HG02798 (cell line): ENCODE measurements at regions not wholly inside any gene's neighbourhood (a gene's known extent, or its start where the extent isn't known, plus 50 kb on each side); places are given as distances from the start of the nearest gene placed in this dataset.
A peak's percentile ranks its signal among the peaks of the same experiment; 100 is the strongest.

ENCODE experiments used
- ATAC-seq: cut with Tn5 transposase; IDR thresholded peaks from one replicate; pipeline ENCODE4 v1.9.1; 2021; ENCODE audit warnings: mild to moderate bottlenecking; ENCODE audit not compliant: unreplicated experiment, poor library complexity

GRCh38 chr2:136377423-136378382, 259.8 kb upstream of the CXCR4 start:
- no peak for ATAC-seq

DNA sequence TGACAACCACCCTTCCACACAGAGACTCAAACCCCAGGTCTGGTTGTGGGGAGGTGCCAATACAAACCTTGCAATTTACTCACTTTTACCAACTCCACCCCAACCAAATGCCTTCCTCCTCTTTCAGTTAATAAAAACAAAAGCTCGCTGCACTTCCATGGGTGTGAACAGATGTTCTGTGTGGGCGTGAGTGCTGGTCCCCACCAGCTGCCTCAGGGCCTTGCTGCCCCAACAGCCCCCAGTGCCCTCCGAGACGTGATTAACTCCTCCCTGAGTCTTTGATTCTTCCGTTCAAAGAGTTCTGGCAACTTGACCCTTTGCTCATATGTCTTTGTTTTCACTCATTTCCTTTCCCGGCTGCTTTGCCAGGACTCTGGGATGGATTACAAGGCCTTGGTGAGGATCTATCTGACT, 258.9 kb upstream of the CXCR4 start:
- no peak for ATAC-seq

DNA sequence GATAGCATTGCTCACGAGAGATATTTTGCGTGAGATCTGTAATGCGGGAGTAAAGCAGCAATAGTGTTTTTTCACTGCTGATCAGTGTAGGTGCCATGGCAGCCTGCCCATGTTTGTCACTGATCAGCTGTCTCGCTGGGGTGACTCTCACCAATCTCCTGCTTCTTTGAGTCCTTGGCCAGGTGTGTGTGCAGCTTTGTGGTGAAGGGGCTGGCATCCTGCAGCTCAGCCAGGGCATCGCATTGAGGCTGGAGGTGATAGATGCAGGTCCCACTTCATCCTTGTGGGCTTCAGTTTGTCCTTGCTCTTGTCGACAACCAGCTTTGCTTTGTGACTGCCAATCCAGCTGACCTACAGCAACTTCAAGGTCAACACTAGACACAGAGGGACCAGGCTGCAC, 258.3 kb upstream of the CXCR4 start:
- ATAC-seq = no peak

GRCh38 chr2:136375017-136375901, 257.3 kb upstream of the CXCR4 start:
- peak; percentile 57 for ATAC-seq

DNA sequence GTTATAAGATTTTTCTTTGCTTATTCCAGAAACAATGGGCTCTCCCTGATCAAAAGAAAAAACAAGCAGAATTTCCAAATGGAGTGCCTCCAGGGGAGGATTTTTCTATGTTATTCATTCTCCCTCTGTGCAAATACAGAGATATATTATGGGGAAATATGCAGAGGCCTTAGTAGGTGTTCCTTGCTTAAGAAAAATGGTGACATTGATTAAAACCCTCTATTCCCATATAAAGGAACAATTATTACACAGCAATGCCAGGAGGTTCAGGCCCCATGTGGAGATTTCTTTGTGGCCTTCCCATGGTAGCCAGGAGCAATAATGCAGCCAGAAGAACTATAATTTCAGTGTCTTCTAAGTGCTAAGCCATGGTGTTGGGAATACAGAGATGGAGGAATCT, 255.9 kb upstream of the CXCR4 start:
- ATAC-seq = no peak

- ATAC-seq = no peak
Observed at GRCh38 chr2:136373029-136373428, 255.1 kb upstream of the CXCR4 start.

DNA sequence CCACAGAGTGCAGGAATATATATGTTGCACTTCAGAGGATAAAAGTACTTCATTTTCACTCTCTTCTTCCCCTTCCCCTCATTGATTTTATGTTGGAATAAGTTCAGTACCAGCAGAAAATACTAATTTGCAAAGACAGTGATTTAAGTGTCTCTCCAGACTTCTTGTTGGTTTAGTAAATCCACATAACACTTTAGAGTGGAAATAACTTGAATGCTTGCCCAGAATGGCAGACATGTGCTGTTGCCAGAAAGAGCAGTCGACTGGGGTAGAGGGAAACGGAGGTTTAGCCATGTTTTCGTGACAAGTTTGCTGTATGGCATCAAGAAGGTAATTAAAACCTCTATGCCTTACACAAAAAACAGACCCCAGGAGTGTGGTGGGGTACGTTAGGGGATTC, 246.0 kb upstream of the CXCR4 start:
- ATAC-seq = no peak

- ATAC-seq = no peak
Observed at GRCh38 chr2:136363470-136363869, 245.5 kb upstream of the CXCR4 start.

DNA sequence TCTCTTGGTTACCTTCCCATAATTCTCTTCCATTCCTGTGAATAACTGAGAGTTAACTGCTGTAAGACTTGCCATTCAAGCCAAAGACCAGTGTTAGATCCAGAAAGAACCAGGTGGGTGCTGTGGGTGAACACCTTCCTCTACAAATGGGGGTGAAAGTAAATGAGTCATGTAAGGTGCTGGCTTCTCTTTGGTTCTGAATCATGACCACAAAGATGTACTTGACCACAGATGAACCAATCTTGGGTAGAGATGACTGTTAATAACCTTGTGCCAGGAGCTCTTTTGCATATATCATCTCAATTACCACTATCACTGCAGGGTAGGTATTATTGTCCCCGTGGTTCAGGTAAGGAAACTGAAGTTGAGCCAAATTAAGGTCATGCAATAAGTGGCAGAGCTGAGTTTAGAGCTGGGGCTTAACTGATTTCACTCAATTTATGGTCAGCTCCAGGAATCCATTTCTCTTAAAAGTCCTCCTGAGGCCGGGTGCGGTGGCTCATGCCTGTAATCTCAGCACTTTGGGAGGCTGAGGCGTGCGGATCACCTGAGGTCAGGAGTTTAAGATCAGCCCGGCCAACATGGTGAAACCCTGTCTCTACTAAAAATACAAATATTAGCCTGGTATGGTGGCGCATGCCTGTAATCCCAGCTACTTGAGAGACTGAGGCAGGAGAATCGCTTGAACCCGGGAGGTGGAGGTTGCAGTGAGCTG, 244.9 kb upstream of the CXCR4 start:
- peak; percentile 94 for ATAC-seq

DNA sequence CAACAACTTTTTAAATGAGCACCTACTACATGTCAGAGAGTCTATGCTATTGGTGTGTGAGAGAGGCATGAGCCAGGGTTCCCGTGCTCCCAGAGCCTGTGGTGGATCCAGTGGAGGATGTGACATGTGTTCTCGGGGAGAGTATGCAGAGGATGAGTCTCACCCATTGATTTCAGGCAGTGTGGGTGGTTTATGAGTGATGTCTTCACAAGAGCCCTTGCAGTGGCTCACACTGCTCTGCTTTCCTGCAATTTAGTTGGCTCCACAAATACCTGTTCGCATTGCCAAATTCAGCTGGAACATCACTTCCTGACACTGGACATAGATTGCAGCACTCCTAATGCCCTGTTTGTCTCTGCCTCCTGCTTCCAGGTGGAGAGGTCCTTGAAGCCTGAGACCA, 243.6 kb upstream of the CXCR4 start:
- no peak for ATAC-seq

DNA sequence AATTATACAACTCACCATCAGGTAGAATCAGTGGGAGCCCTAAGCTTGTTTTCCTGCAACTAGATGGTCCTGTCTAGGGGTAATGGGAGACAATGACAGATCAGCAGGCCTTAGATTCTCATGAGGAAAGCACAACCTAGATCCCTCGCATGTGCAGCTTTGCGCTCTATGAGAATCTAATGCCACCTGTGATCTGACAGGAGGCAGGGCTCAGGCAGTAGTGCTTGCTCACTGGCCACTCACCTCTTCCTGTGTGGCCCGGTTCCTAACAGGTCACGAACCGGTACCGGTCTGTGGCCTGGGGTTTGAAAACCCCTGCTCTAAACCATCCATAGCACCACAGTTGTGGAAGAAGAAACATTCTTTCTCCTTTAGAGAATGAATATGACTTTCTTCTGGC, 242.8 kb upstream of the CXCR4 start:
- no peak for ATAC-seq

DNA sequence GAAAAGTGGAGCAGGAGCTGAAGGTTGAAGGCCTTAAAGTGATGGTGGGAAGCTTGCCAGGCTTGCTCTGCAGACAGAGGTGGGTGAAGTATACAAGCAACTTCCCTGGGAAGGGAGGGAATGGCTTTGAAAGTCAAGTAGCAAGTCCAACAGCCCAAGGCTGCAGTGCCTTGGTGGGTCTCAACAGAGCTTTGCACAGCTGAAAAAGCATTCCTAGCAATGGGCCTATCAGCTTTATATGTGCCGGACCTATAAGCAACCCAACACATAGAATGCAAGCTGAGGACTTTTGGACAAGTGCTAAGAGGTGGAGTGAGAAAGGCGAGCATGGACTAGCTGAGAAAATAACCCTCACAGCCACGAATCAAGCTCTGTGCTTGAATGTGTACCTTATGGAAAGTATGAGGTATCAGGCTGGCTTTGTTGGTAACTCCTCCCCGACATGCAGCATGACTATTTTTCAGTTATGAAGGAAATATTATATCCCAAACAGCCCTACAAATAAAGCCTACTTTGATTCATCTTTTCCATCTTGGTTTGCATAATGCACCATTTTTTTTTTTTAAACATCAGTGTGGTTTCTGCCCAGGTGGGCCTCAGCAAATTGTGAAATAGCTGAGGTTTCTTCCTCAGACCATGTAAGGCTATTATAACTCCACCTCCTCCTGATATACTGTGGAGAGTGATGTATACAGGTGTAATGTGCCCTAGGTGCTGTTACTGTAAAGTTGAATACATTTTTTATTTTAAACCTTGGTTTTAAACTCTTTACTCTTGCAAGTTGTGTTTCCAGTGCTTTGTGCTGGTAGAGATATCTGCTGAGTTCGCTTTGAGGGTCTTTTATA, 241.4 kb upstream of the CXCR4 start:
- ATAC-seq = no peak

DNA sequence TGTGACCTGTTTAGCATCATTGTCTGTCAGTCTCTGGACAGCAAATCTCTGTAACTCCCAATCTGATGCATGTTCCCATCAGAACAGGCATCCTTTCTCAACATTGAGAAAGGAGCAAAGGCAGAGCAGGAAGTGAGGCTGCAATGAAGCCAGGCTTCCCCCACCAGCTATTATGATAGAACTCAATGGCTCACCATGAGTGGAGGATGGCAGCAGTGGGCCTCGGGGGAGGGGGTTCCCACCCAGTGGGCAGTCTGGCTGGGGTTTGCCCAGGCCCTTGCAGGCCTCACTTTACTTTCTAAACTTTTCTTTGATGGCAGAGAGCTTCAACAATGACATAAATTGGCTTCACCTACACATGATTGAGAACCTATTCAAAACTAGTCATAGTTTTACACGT, 240.6 kb upstream of the CXCR4 start:
- ATAC-seq = no peak

GRCh38 chr2:136357007-136357380, 239.0 kb upstream of the CXCR4 start:
- ATAC-seq = no peak

- ATAC-seq = no peak
Observed at GRCh38 chr2:136356125-136357006, 238.4 kb upstream of the CXCR4 start.

DNA sequence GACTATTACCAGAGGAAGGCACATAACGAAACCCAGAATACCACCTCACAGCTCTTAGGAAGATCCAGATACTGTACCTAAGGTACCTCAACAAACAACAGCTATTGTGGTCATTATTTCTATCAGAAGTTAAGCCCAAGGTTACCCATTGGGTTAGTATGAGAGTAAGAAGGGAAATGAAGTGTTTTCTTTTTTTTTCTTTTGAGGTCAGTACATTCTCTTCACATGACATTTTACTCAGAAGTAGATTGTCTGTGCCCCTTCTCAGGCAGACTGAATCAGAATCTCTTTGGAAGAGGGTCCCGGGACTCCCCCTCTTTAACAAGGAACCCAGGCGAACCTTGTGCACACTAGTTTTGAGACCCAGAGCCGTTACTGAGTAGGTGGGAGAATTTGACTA, 233.7 kb upstream of the CXCR4 start:
- no peak for ATAC-seq

GRCh38 chr2:136347981-136348380, 230.0 kb upstream of the CXCR4 start:
- ATAC-seq = no peak

DNA sequence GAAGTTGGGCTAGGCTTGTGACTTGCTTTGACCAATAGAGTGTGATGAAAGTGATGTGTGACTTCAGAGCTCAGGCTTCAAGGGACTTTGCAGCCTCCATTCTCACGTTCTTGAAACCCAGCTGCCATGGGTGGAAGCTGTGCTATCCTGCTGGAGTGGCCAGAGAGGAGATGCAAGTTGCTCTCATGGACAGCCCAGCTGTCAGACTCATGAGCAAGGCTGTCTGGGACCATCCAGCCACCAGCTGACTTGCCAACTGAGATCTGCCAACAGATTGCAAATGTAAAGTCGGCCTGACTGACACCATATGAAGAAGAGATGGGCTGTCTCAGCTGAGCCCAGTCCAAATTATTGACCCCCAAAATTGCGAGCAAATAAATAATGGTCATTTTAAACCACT, 226.4 kb upstream of the CXCR4 start:
- ATAC-seq = no peak

- ATAC-seq = no peak
Observed at GRCh38 chr2:136342138-136342537, 224.2 kb upstream of the CXCR4 start.
